GF-D8 (cell line): ENCODE measurements at regions not wholly inside any gene's neighbourhood (a gene's known extent, or its start where the extent isn't known, plus 50 kb on each side); places are given as distances from the start of the nearest gene placed in this dataset.
"Not testable (repeated sequence)": the region's sequence is repeated elsewhere in the genome, so short reads cannot be mapped to it uniquely, and the experiment has no call there.

Experiments
- DNase-seq: peaks from one replicate; lab custom pipeline; 2025; lab: John Stamatoyannopoulos, UW

DNA sequence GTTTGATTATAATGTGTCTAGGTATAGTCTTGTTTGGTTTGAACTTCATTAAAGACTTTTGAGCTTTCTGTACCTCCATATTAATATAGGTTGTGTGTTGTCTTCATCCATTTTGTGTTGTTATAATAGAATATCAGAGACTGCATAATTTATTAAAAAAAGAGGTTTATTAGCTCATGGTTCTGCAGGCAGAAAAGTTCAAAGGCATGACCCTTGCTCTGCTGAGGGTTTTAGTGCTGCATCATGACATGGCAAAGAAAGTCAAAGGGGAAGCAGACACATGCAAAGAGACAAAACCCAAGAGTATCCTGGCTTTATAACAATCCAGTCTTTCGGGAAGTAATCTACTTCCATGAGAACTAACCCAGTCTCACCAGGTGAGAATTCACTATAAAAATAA, 358.2 kb downstream of the EDEM1 start:
- no peak for DNase-seq

DNA sequence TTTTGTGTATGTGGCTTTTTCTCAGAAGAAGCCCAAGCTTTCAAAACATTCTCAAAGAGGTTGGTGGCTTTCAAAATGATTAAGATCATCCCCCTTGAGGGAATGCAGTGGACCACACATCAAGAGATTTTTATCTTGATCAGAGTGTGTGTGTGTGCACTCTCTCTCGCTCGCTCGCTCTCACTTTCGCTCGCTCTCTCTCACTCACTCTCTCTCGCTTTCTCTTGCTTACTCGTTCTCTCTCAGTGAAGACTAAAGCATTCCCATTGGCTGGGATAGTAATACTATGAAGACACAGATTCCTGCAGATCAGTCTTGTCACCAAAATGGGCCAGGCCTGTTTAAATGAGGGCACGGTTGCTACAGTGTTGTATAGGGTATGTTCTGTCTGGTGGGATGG, 365.7 kb downstream of the EDEM1 start:
- no peak for DNase-seq

DNA sequence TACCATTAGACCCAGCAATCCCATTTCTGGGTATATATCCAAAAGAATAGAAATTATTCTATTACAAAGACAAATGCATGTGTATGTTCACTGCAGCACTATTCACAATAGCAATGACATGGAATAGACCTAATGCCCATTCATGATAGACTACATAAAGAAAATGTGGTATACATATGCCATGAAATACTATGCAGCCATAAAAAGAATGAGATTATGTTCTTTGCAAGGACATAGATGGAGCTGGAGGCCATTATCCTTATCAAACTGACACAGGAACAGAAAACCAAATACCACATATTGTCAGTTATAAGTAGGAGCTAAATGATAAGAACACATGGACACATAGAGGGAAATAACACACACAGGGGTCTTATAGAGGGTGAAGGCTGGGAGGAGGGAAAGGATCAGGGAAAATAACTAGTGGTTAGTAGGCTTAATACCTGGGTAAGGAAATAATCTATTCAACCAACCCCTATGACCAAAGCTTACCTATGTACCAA, 366.8 kb downstream of the EDEM1 start:
- no peak for DNase-seq

DNA sequence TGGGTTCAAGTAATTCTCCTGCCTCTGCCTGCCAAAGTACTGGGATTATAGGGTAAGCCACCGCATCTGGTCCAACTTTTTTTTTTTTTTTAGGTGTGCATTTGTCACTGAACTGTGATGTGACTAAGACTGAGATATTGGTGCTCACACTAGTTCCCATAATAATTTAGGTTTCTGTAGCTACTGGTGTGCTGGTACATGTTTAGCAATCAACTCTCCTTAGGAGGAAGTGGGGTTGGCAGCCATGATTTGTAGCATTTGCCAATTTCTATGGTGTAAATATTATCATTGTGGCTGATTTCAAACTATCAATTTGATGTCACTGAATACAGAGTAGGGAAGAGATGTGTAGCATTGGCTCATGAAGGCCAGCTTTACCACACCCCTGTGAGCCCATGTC, 372.7 kb downstream of the EDEM1 start:
- DNase-seq = no peak

DNA sequence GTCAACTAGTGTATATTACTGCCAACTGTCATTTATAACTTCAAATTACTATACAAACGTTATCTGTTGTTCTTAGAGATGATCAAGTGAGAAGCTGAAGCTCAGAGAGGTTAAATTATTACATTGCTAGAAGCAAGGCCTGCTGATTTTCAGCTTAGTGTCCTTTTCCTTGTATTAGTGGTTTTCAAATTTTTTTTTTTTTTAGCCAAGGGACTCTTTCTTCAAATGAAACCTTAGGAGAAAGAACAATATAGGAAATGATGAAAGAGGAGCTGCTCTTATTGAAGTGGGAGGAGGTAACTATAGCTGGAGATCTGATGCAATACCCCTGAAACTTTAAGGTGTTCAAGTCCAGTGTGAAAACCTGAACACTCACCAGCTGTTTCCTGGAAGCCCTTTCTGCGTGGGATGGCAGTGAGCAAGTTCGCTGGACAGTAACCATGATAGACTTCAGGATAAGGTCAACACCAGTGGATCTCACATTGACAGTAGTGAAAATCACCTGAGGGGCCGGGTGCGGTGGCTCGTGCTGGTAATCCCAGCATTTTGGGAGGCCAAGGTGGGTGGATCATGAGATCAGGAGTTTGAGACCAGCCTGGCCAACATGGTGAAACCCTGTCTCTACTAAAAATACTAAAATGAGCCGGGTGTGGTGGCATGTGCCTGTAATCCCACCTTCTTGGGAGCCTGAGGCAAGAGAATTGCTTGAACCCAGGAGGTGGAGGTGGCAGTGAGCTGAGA, 376.2 kb downstream of the EDEM1 start:
- no peak for DNase-seq

DNA sequence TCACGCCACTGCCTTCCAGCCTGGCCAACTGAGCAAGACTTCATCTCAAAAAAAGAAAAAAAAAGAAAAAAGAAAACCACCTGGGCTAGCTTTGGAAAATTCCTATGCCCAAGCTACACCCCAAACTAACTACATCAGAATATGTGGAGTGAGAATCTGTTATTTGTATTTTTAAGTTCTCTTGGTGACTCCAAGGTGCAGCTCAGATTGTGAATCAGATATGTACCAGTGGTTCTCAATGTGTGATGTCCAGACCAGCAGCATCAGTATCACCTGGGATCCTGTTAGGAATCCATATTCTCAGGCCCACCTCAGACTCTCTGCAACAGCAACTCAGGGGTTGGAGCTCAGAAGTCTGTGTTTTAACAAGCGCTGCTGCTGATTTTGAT, 376.8 kb downstream of the EDEM1 start:
- no peak for DNase-seq

DNA sequence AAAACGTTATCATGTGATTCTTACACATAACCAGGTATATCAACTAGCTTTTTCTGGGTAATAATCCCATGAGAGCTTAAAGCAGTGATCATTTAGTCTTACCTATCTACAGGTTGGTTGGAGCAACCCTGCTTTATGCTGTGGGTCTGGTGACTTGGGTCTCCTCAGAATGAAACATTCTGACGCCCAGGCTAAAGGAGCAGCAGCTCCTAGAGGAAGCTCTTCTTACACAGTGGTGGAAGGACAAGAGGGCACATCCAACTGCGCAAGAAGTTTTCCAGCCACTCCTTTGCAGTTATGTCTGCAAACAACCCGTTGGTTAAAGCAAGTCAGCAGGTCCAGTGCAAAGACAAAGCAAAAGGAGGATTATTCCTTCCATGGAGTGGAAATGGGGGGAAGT, 377.5 kb downstream of the EDEM1 start:
- DNase-seq = no peak

DNA sequence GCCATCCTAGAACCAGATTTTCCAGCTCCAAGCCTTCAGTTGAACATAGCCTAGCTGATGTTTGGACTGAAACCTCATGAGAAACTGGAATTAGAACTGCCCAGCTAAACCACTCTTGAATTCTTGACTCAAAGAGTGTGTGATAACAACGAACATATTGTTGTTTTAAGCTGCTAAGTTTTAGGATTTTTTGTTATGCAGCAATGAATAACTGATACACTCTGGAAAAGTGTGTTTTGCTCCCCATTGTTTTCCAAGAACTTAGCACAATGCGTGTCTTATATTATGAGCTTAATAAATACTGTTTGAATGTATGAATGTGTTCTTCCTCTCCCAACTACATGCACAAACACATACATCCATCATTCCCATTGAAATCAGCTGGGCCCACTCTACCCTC, 379.6 kb downstream of the EDEM1 start:
- DNase-seq = no peak

DNA sequence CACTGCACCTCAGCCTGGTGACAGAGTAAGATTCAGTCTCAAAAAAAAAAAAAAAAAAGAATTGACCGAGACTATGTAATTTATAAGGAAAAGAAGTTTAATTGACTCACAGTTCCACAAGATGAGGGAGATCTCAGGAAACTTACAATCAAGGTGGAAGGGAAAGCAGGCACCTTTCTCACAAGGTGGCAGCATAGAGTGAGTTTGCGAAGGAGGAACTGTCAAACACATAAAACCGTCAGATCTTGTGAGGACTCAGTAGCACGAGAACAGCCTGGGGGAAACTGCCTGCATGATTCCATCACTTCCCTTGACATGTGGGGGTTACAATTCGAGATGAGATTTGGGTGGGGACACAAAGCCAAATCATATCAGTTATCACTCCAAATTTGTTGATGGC, 380.9 kb downstream of the EDEM1 start:
- no peak for DNase-seq

DNA sequence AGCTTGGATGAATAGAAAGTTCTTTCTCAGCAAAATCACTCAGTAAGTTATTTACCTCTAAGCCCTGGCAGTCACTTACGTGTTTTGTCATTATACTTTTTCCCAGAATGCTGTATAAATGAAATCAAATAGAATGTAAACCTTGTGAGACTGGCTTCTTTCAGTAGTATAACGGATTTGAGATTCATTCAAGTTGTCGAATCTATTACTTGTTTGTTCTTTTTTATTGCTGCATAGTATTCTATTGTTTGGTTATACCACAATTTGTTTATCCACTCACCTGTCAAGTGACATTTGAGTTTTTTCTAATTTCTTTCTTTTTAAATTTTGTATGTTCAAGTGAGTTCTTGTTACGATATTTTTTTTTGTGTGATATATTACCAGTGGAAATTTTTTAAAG, 381.6 kb downstream of the EDEM1 start:
- DNase-seq = no peak

DNA sequence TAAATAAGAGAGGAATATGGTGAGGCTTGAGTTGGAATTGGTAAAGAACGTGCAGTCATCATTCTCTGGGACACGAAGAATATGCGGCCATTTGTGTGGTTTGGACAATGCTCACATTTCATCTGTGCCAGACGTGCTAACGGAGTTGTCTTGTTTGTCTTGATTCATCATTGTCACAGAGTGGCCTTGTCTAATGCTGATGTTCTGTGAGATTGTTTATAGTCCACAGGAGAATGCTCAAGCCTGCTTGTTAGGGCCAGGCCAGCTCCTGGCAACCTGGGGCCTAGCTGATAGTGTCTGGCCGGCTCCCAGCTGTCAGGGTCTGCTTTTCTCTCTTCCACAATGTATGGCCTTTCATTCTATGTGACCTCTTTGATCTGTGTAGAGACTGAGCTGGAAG, 384.7 kb downstream of the EDEM1 start:
- DNase-seq = no peak

DNA sequence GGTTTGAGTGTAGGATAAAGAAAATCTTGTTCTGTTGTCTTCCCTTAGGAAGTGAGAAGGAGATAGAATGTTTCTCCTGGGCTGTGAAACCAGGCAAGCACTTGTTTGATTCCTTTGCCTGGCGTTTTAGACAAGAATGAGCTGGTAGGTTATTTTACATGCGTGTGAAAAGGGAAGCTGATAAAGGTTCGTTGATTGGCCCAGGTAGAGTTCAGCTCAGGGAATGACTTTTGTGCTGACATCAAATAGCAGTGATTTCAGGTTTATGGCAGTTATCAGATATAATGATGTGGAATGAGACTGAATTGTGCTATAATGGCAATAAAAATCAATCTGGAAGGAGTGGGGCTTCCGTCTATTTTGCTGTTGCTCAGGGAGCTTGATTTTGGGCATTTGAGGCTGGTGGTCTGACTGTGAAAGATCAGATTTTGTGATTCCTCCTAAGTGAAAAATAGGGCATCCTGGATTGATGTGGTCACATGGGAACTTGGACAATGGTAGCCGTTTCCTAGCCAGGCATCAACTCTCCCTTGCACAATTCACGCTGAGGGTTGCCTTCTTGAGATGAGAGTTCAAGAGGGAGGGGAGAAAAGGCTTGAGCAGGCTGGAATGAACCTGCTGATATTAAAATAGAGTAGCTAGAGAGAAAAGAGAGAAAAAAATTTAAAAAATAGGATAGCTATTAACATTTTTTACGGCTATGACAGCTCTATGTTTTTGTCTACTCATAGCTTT, 388.9 kb downstream of the EDEM1 start:
- no peak for DNase-seq

DNA sequence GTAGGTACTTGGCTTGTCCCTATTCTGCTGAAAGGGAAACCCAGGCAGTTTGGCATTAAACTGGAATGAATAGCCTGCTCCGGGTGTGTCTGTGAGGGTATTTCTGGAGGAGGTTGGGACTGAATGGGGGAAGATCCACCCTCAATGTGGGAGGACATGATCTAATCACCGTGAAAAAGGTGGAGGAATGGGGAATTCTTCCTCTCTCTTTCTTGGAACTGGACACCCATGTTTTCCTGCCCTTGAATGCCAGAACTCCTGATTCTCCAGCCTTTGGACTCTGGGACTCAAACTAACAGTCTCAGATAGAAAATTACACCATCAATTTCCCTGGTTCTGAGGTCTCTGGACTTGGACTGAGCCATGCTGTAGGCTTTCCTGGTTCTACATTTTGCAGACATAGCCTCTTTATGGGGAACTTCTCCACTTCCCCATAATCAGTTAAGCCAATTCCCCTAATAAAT, 391.7 kb downstream of the EDEM1 start:
- DNase-seq = no peak

DNA sequence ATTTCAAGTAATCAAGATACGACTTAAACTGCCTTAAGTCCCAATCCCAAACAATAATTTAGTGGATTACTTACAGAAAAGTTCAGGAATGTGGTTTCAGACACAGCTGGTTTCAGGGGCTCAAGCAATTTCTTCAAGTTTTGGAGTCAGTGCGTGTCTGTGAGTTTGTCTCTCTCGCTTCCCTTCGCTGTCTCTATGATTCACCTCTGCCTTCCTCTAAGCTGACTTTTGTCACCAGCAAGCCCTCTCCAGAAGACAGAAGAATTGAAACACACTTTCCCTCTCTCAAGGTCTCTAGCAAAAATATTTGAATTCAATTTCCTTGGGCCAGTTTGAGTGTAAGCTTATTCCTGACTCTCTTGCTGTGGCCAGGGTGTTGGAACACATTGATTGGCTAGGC, 392.4 kb downstream of the EDEM1 start:
- DNase-seq = no peak

DNA sequence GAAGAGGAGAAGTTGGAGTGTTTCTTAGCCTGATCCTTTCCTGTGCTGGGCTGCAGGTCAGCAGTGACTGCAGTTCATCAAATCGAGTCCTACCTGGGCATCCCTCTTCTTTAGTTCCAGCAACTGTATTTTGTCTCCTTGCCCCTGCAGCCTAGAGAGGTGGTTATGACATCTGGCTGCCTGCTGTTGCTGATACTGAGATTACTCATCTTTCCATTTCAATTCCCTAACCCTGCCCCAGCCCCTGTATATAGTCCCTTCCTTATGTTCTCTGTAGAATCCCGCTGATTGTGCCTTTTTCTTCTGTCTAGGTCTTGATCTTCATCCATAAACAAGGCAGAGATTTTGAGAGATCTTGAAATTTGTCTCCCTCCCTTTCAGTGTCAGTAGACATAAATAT, 393.3 kb downstream of the EDEM1 start:
- DNase-seq = no peak

DNA sequence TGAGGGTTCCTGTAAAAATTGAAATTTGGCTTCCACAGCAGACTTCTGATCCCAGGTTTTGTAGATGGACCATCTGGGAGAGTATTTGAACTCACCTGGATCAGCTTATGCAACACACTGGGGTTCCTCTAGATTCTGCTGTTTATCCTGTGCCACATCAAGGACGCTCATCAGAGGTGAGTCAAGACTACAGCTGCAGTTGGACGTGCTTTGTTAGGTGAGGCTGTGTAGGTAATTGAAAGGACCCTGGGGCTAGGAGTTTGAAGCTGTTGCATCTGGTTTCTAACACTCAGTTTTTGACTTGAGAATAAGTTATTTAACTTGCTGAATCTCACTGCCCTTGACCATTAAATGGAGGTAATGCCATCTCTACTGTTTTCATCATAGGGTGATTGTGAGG, 394.2 kb downstream of the EDEM1 start:
- DNase-seq = no peak

DNA sequence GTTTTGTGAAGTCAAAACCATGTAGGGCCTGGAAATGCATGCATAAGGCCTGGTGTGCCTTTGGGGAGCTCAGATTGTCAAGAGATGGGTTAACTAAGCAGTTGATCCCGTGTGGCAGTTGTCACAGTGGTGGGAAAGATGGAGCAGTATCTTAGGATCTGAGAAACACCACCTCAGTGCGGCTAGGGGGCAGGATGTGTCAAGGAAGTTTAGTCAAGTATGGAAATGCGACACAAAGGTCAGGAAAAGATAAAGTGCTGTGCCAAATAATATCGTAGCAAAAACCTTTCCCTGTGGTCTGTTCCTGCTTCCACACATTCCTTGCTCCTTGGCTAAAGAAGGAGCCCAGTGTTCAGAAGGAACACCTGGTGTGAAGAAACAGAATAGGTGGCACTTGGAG, 396.4 kb downstream of the EDEM1 start:
- no peak for DNase-seq

DNA sequence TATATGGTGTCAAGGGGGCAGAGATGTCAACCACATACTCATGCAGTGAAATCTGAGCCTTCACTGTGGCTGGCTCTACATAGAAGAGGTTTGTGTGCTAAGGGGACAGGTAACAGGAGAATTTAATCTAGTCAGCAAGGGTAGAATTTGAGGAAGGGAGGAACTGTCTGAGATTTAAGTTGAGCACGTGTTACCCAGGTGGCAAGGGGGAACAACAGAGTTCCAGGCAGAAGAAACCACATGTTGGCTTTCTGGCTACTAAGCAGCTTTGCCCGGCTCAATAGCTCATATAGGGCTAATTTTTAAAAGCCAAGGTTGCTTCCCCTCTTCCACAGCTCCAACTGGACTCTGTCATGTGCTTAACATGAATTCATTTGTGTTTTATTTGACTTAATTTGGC, 397.6 kb downstream of the EDEM1 start:
- DNase-seq = no peak

DNA sequence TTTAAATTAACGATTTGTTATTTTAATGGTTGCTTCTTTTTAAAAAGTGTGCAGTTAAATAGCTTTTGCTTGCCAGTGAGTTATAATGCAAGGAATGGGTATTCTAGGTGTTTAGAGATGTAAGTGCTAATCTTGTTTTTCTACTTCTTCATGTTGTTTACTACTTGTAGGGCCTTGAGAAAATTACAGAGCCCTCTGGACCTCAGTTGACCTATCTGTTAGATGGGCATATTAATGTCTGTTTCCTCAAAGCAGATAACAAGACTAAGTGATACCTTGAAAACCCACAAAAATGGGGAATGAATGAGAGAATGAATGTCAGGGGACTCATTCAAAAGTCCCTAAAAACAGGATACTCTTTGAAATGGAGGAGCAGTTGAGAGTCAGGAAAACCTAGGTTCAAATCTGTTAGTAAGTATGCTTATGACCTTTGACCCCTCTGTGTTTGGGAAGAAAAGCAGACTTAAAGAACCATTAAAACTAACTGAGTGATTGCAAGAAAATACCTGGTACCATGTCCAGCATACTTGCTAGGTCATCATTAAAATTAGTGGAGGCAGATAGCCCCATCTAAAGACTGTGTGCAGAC, 419.5 kb downstream of the EDEM1 start:
- DNase-seq = no peak

DNA sequence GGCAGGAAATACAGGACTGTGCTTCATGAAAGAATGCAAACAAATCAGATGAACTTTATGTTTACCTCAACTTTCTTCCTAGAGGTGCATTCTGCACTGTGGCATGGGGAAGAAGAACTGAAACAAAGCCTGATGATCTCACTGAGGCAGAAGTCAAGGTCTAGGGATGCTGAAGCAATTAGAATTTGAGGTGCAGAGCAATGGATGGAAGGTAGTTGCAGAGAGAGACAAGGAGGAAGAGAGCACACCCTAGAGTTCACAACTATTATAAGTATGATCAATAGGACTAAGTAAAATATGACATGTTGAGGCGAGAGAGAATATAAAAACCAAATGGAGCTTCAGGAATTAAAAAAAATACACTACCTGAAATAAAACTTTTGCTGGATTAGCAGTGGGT, 420.1 kb downstream of the EDEM1 start:
- no peak for DNase-seq

DNA sequence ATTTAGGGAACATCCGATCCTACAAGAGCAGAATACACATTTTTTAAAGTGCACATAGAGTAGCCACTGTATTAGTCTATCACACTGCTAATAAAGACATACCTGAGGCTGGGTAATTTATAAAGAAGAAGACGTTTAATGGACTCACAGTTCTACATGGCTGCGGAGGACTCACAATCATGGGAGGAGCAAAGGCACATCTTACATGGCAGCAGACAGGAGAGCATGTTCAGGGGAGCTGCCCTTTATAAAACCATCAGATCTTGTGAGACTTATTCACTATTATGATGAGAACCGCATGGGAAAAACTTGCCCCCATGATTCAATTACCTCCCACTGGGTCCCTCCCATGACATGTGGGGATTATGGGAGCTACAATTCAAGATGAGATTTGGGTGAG, 421.5 kb downstream of the EDEM1 start:
- not testable (repeated sequence) for DNase-seq

DNA sequence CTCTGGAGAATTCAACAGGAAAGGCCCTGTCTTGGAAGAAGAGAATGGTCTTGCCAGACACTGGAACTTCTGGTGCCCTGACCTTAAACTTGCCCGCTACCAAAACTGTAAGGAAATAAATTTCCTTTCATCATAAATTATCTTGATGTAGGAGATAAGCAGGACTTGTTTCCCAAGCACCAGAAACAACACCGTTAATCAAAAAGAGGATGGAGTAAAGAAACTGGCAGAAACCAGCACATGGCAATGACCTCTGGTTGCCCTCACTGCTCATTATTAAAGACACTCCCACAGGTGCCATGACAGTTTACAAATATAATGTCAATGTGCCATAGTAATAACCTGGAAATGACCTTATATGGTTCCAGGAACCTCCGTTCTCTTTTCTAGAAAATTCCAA, 426.1 kb downstream of the EDEM1 start:
- no peak for DNase-seq

DNA sequence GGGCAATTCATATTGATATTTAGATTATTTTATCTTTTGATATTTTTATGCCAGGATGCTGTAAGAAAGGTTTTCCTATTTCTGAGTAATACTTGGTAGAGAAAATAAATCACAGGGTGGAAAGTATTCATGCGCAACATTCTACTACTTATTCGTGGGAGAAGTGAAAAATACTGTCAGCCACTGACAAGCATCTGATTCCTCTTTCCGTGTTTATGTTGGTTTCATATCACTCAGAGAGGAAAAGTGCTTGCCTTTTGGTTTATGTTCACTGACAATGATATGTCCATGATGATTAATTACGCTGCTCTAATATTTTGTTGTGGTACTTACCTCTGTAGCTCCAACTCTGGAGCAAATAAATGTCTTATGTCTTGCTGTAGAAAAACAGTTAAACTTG, 429.4 kb downstream of the EDEM1 start:
- DNase-seq = no peak
